H9 (cell line): ENCODE measurements at regions not wholly inside any gene's neighbourhood (a gene's known extent, or its start where the extent isn't known, plus 50 kb on each side); places are given as distances from the start of the nearest gene placed in this dataset.

Experiments used
- DNase-seq: peaks from one replicate; pipeline ENCODE4 v3.0.0-alpha.2; 2017
- H2AFZ ChIP-seq: one replicate; pipeline ENCODE4 v1.6.1; 2013; ENCODE audit warnings: mild to moderate bottlenecking, low read length, control low read depth, moderate library complexity
- H2AK5ac ChIP-seq: 2 replicates; pipeline ENCODE4 v1.6.1; 2013; ENCODE audit warnings: low read length, control low read depth, mixed read lengths; ENCODE audit not compliant: insufficient read length
- H2BK120ac ChIP-seq: one replicate; pipeline ENCODE4 v1.6.1; 2013; ENCODE audit warnings: low read depth, mild to moderate bottlenecking, low read length, control low read depth, inconsistent platforms; ENCODE audit not compliant: poor library complexity, severe bottlenecking
- H2BK12ac ChIP-seq: 2 replicates; pipeline ENCODE4 v1.6.1; 2013; ENCODE audit warnings: low read length, control low read depth, mixed read lengths, low read depth; ENCODE audit not compliant: insufficient read length
- H2BK15ac ChIP-seq: 2 replicates; pipeline ENCODE4 v1.6.1; 2013; ENCODE audit warnings: low read depth, low read length, control low read depth
- H2BK20ac ChIP-seq: one replicate; pipeline ENCODE4 v1.6.1; 2013; ENCODE audit warnings: low read depth, mild to moderate bottlenecking, low read length, control low read depth, inconsistent platforms; ENCODE audit not compliant: poor library complexity, severe bottlenecking
- H2BK5ac ChIP-seq: 2 replicates; pipeline ENCODE4 v1.6.1; 2013; ENCODE audit warnings: low read length, control low read depth, mixed read lengths; ENCODE audit not compliant: insufficient read length
- H3K14ac ChIP-seq: 2 replicates; pipeline ENCODE4 v1.6.1; 2013; ENCODE audit warnings: low read length, control low read depth; ENCODE audit not compliant: insufficient read depth
- H3K18ac ChIP-seq: 2 replicates; pipeline ENCODE4 v1.6.1; 2013; ENCODE audit warnings: low read depth, mild to moderate bottlenecking, mixed read lengths, low read length, control low read depth; ENCODE audit not compliant: insufficient read length
- H3K23ac ChIP-seq: 2 replicates; pipeline ENCODE4 v1.6.1; 2013; ENCODE audit warnings: low read length, control low read depth, mixed read lengths, low read depth; ENCODE audit not compliant: insufficient read length
- H3K23me2 ChIP-seq: 2 replicates; pipeline ENCODE4 v1.6.1; 2013; ENCODE audit warnings: low read depth, mild to moderate bottlenecking, mixed read lengths, low read length, control low read depth; ENCODE audit not compliant: insufficient read length, poor library complexity, severe bottlenecking
- H3K27ac ChIP-seq: 2 replicates; pipeline ENCODE4 v1.5.1; 2013; ENCODE audit warnings: low read length, control low read depth, mixed read lengths, low read depth; ENCODE audit not compliant: insufficient read length
- H3K27me3 ChIP-seq: 2 replicates; pipeline ENCODE4 v1.6.1; 2013; ENCODE audit warnings: low read length, control low read depth, inconsistent platforms; ENCODE audit not compliant: insufficient read depth
- H3K4ac ChIP-seq: 2 replicates; pipeline ENCODE4 v1.6.1; 2013; ENCODE audit warnings: low read depth, mild to moderate bottlenecking, control low read depth, inconsistent platforms, low read length, moderate library complexity
- H3K4me1 ChIP-seq: 2 replicates; pipeline ENCODE4 v1.6.1; 2013; ENCODE audit warnings: low read length, control low read depth, inconsistent platforms; ENCODE audit not compliant: insufficient read depth
- H3K4me2 ChIP-seq: 2 replicates; pipeline ENCODE4 v1.6.1; 2013; ENCODE audit warnings: low read length, control low read depth, mixed read lengths; ENCODE audit not compliant: insufficient read length, insufficient read depth
- H3K56ac ChIP-seq: 2 replicates; pipeline ENCODE4 v1.6.1; 2013; ENCODE audit warnings: low read depth, mild to moderate bottlenecking, mixed read lengths, low read length, control low read depth; ENCODE audit not compliant: insufficient read length
- H3K79me1 ChIP-seq: 2 replicates; pipeline ENCODE4 v1.6.1; 2013; ENCODE audit warnings: low read depth, mild to moderate bottlenecking, moderate library complexity, low read length, control low read depth, inconsistent platforms; ENCODE audit not compliant: insufficient read depth, poor library complexity, severe bottlenecking
- H3K79me2 ChIP-seq: 2 replicates; pipeline ENCODE4 v1.6.1; 2013; ENCODE audit warnings: low read length, control low read depth, inconsistent platforms; ENCODE audit not compliant: insufficient read depth
- H3K9ac ChIP-seq: 2 replicates; pipeline ENCODE4 v1.6.1; 2013; ENCODE audit warnings: low read length, control low read depth, mixed read lengths; ENCODE audit not compliant: insufficient read length; ENCODE audit errors: extremely low read depth
- H3K9me3 ChIP-seq: one replicate; pipeline ENCODE4 v1.6.1; 2013; ENCODE audit warnings: low read depth, low read length, inconsistent platforms; ENCODE audit not compliant: control insufficient read depth
- H3T11ph ChIP-seq: one replicate; pipeline ENCODE4 v1.6.1; 2013; ENCODE audit warnings: mild to moderate bottlenecking, low read length, control low read depth, inconsistent platforms
- H4K20me1 ChIP-seq: one replicate; pipeline ENCODE4 v1.6.1; 2013; ENCODE audit not compliant: control insufficient read depth, insufficient read length, insufficient read depth
- H4K5ac ChIP-seq: 2 replicates; pipeline ENCODE4 v1.6.1; 2013; ENCODE audit warnings: low read depth, mild to moderate bottlenecking, mixed read lengths, low read length, control low read depth; ENCODE audit not compliant: insufficient read length
- H4K8ac ChIP-seq: replicated peaks from 2 replicates; pipeline ENCODE4 v1.6.1; 2013; ENCODE audit warnings: low read length, control low read depth, mixed read lengths, low read depth; ENCODE audit not compliant: insufficient read length
- H4K91ac ChIP-seq: 2 replicates; pipeline ENCODE4 v1.6.1; 2013; ENCODE audit warnings: low read depth, mild to moderate bottlenecking, moderate library complexity, mixed read lengths, low read length, control low read depth; ENCODE audit not compliant: insufficient read length
- H3K27ac Mint-ChIP-seq, 3 experiments: 2 replicates in 2 of 3; 3 replicates in 1 of 3; pipeline ENCODE4 v1.8.0; 2020 to 2021; ENCODE audit warnings: mixed read lengths in 3 of 3, mild to moderate bottlenecking in 1 of 3, moderate library complexity in 1 of 3
- H3K27me3 Mint-ChIP-seq: 2 replicates; pipeline ENCODE4 v1.8.0; 2021; ENCODE audit warnings: low read depth, mild to moderate bottlenecking, moderate library complexity, mixed read lengths
- H3K36me3 Mint-ChIP-seq, 3 experiments: 2 replicates in 2 of 3; 3 replicates in 1 of 3; pipeline ENCODE4 v1.8.0; 2020 to 2021; ENCODE audit warnings: low read depth in 3 of 3, mixed read lengths in 3 of 3; ENCODE audit not compliant: insufficient read depth in 1 of 3
- H3K4me1 Mint-ChIP-seq, 2 experiments: 2 replicates each; pipeline ENCODE4 v1.8.0; 2020; ENCODE audit warnings: mixed read lengths in 2 of 2
- H3K4me3 Mint-ChIP-seq, 2 experiments: 2 replicates in 1 of 2; 3 replicates in 1 of 2; pipeline ENCODE4 v1.8.0; 2020 to 2021; ENCODE audit warnings: mild to moderate bottlenecking in 2 of 2, mixed read lengths in 2 of 2, moderate library complexity in 1 of 2
- H3K9me3 Mint-ChIP-seq, 2 experiments: 2 replicates in 1 of 2; 3 replicates in 1 of 2; pipeline ENCODE4 v1.8.0; 2020; ENCODE audit warnings: mild to moderate bottlenecking in 2 of 2, mixed read lengths in 2 of 2, moderate library complexity in 1 of 2
- CTCF ChIP-seq: fragments of 200-600 bp; sonication (generic); conservative IDR thresholded peaks from 3 replicates; pipeline ENCODE4 v1.8.0; 2021; ENCODE audit warnings: antibody characterized with exemption, mild to moderate bottlenecking
- WGBS: extraction: QIAGEN DNeasy Blood & Tissue Kit; methylation state at CpG from one replicate; pipeline ENCODE4 v1.1.7; 2013; ENCODE audit warnings: missing lambda C conversion rate, low lambda C conversion rate, mixed read lengths; ENCODE audit not compliant: insufficient read length; ENCODE audit errors: extremely low coverage; 5-methylcytosine and 5-hydroxymethylcytosine counted together

GRCh38 chr5:8685704-8686103, 816.8 kb downstream of the MTRR start:
- H3K4ac ChIP-seq = no peak overlapping the region
- H3K27me3 ChIP-seq = no peaks in the 10 kb centered on the region
- H2BK5ac ChIP-seq = no peak overlapping the region
- no peak overlapping the region for H4K8ac ChIP-seq
- H4K5ac ChIP-seq = no peak overlapping the region
- no peak overlapping the region for H2BK12ac ChIP-seq
- no peak overlapping the region for H3T11ph ChIP-seq
- H4K91ac ChIP-seq = no peak overlapping the region
- Mint-ChIP-seq H3K9me3 (no peaks in the 10 kb centered on the region; a peak in 1 of 5 replicates), H3K27me3 (no peaks in the 10 kb centered on the region), H3K27ac (peak overlapping the region in 2 of 3 experiments; percentile 35 to 44; a peak in 2 of 7 replicates), H3K4me3 (no peak overlapping the region), H3K36me3 (peaks cover 0 to 3% (median 0%) of the 10 kb centered on the region in 3 experiments; a peak in 1 of 7 replicates), H3K4me1 (peaks cover 8 to 14% of the 10 kb centered on the region in 2 experiments)
- no peak overlapping the region for H3K4me2 ChIP-seq
- H3K79me2 ChIP-seq = no peaks in the 10 kb centered on the region
- DNase-seq = peak; percentile 34
- no peak overlapping the region for H3K56ac ChIP-seq
- no peaks in the 10 kb centered on the region for H3K9me3 ChIP-seq
- no peak overlapping the region for H3K9ac ChIP-seq
- no peak overlapping the region for H2BK20ac ChIP-seq
- no peak overlapping the region for H3K27ac ChIP-seq
- H3K14ac ChIP-seq = no peak overlapping the region
- peak; percentile 44; the same call in 1 of the 3 replicates for TF ChIP-seq CTCF
- no peak overlapping the region for H3K18ac ChIP-seq
- H3K4me1 ChIP-seq = no peaks in the 10 kb centered on the region; the same call in 1 of the 2 replicates
- no CpG with 5 or more reads among the region's 2 CpGs for WGBS
- no peak overlapping the region for H2BK120ac ChIP-seq
- no peak overlapping the region for H2AK5ac ChIP-seq
- no peaks in the 10 kb centered on the region for H3K79me1 ChIP-seq
- no peak overlapping the region for H2BK15ac ChIP-seq
- H3K23ac ChIP-seq = no peak overlapping the region
- H2AFZ ChIP-seq = no peak overlapping the region
- H3K23me2 ChIP-seq = no peaks in the 10 kb centered on the region
- no peaks in the 10 kb centered on the region for H4K20me1 ChIP-seq
